DND-41 (cell line): ENCODE measurements at regions not wholly inside any gene's neighbourhood (a gene's known extent, or its start where the extent isn't known, plus 50 kb on each side); places are given as distances from the start of the nearest gene placed in this dataset.

Experiments
- ATAC-seq: fragments of 200-7000 bp; cut with Tn5 transposase; 3 replicates; pipeline ENCODE4 v1.9.1; 2021; ENCODE audit warnings: low read depth; ENCODE audit not compliant: insufficient read depth
- DNase-seq: peaks from one replicate; pipeline ENCODE4 v3.0.0-alpha.2; 2020
- H2AFZ ChIP-seq: 2 replicates; pipeline ENCODE4 v1.6.0; 2012; ENCODE audit warnings: low read depth, low read length
- H3K27ac ChIP-seq: 2 replicates; pipeline ENCODE4 v1.5.1; 2012; ENCODE audit warnings: low read length, inconsistent platforms
- H3K27me3 ChIP-seq: fragments of 200-600 bp; sonication (generic); 2 replicates; pipeline ENCODE4 v1.6.0; 2012; ENCODE audit warnings: low read length, mild to moderate bottlenecking, inconsistent platforms; ENCODE audit not compliant: insufficient read depth, poor library complexity
- H3K36me3 ChIP-seq: 2 replicates; pipeline ENCODE4 v1.5.1; 2012; ENCODE audit warnings: low read length, inconsistent platforms; ENCODE audit not compliant: insufficient read depth
- H3K4me1 ChIP-seq: 2 replicates; pipeline ENCODE4 v1.5.1; 2012; ENCODE audit warnings: mild to moderate bottlenecking, low read length; ENCODE audit not compliant: insufficient read depth
- H3K4me2 ChIP-seq: 2 replicates; pipeline ENCODE4 v1.6.0; 2012; ENCODE audit warnings: mild to moderate bottlenecking, moderate library complexity, low read length, inconsistent platforms; ENCODE audit not compliant: insufficient read depth
- H3K4me3 ChIP-seq, 2 experiments: fragments of 200-600 bp in 1 of 2; shearing (Covaris generic) in 1 of 2; 2 replicates each; pipeline ENCODE4 v1.5.1; 2012 to 2016; ENCODE audit warnings: inconsistent platforms in 2 of 2, low read length in 2 of 2, mild to moderate bottlenecking in 2 of 2, low read depth in 1 of 2, moderate library complexity in 1 of 2
- H3K79me2 ChIP-seq: 2 replicates; pipeline ENCODE4 v1.6.0; 2012; ENCODE audit warnings: low read length, inconsistent platforms; ENCODE audit not compliant: insufficient read depth
- H3K9ac ChIP-seq: 2 replicates; pipeline ENCODE4 v1.6.0; 2012; ENCODE audit warnings: low read depth, mild to moderate bottlenecking, inconsistent platforms, low read length, moderate library complexity
- H3K9me3 ChIP-seq: 2 replicates; pipeline ENCODE4 v1.5.1; 2012; ENCODE audit warnings: low read length, moderate library complexity, mild to moderate bottlenecking, inconsistent platforms; ENCODE audit not compliant: insufficient read depth, severe bottlenecking
- H4K20me1 ChIP-seq: 2 replicates; pipeline ENCODE4 v1.6.0; 2012; ENCODE audit warnings: low read length; ENCODE audit not compliant: insufficient read depth
- EZH2 ChIP-seq: IDR thresholded peaks from 3 replicates; pipeline ENCODE4 v1.6.1; 2012; ENCODE audit warnings: borderline replicate concordance, low read depth, mild to moderate bottlenecking, moderate library complexity, low read length, inconsistent platforms; ENCODE audit not compliant: severe bottlenecking
- TF ChIP-seq, protein P1 (sequence below): IDR thresholded peaks from 2 replicates; pipeline ENCODE4 v1.5.1; 2012; ENCODE audit warnings: borderline replicate concordance, low read length, moderate library complexity, mild to moderate bottlenecking; ENCODE audit not compliant: poor library complexity, severe bottlenecking; ENCODE audit errors: extremely low read depth

- TF ChIP-seq, protein P1, sequence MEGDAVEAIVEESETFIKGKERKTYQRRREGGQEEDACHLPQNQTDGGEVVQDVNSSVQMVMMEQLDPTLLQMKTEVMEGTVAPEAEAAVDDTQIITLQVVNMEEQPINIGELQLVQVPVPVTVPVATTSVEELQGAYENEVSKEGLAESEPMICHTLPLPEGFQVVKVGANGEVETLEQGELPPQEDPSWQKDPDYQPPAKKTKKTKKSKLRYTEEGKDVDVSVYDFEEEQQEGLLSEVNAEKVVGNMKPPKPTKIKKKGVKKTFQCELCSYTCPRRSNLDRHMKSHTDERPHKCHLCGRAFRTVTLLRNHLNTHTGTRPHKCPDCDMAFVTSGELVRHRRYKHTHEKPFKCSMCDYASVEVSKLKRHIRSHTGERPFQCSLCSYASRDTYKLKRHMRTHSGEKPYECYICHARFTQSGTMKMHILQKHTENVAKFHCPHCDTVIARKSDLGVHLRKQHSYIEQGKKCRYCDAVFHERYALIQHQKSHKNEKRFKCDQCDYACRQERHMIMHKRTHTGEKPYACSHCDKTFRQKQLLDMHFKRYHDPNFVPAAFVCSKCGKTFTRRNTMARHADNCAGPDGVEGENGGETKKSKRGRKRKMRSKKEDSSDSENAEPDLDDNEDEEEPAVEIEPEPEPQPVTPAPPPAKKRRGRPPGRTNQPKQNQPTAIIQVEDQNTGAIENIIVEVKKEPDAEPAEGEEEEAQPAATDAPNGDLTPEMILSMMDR, result no peak
- TF ChIP-seq EZH2, result no peak
- no peak for ATAC-seq
- Histone ChIP-seq H3K4me1 (no peaks in the 10 kb centered on the region), H3K27me3 (no peaks in the 10 kb centered on the region), H3K27ac (no peak overlapping the region), H3K4me3 (no peak overlapping the region), H3K36me3 (no peaks in the 10 kb centered on the region), H3K79me2 (no peaks in the 10 kb centered on the region), H2AFZ (no peak overlapping the region), H3K9ac (no peak overlapping the region), H3K4me2 (no peak overlapping the region), H3K9me3 (no peaks in the 10 kb centered on the region), H4K20me1 (peaks cover 3% of the 10 kb centered on the region; the same call in 1 of the 2 replicates)
- no peak for DNase-seq
Observed at GRCh38 chr22:49168219-49168813, 659.4 kb downstream of the BRD1 start.

GRCh38 chr22:49166746-49167145 lies 660.9 kb downstream of the BRD1 start:
- Histone ChIP-seq H3K4me1 (no peaks in the 10 kb centered on the region), H4K20me1 (peaks cover 7% of the 10 kb centered on the region; the same call in 1 of the 2 replicates), H3K27me3 (no peaks in the 10 kb centered on the region), H3K9me3 (no peaks in the 10 kb centered on the region), H3K79me2 (no peaks in the 10 kb centered on the region), H3K27ac (no peak overlapping the region), H3K36me3 (no peaks in the 10 kb centered on the region), H2AFZ (no peak overlapping the region), H3K4me3 (no peak overlapping the region), H3K4me2 (no peak overlapping the region), H3K9ac (no peak overlapping the region)
- no peak for ATAC-seq
- DNase-seq, result no peak
- TF ChIP-seq, protein P1, result no peak
- TF ChIP-seq EZH2, result no peak

DNA sequence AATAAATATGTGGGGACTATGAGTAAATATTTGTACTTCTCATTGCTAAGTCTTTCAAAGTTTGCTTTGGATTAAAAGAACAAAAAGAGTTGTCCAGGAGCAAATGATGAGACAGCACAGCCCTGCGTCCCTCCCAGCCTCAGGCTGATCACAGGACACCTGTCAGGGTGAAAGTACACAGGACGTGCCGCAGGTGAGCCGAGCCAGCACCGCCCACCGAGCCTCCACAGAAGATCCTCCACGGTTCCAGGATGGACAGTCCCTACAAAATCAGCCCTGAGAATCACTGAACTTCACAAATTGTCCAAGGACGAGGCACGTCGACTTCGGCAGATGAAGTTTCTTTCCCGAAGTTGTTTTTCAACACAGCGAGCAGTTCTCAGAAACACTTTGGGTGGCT lies 661.5 kb downstream of the BRD1 start:
- Histone ChIP-seq H3K36me3 (no peaks in the 10 kb centered on the region), H3K4me1 (no peaks in the 10 kb centered on the region), H4K20me1 (peaks cover 7% of the 10 kb centered on the region; the same call in 1 of the 2 replicates), H3K4me2 (no peak overlapping the region), H3K27ac (no peak overlapping the region), H3K9ac (no peak overlapping the region), H3K4me3 (no peak overlapping the region), H3K79me2 (no peaks in the 10 kb centered on the region), H2AFZ (no peak overlapping the region), H3K27me3 (no peaks in the 10 kb centered on the region), H3K9me3 (no peaks in the 10 kb centered on the region)
- DNase-seq (no peak), ATAC-seq (no peak)
- TF ChIP-seq, protein P1, result no peak
- TF ChIP-seq EZH2, result no peak
